ENCODE measurements at regions not wholly inside any gene's neighbourhood (a gene's known extent, or its start where the extent isn't known, plus 50 kb on each side); places are given as distances from the start of the nearest gene placed in this dataset.
A peak's percentile ranks its signal among the peaks of the same experiment; 100 is the strongest.

DNA sequence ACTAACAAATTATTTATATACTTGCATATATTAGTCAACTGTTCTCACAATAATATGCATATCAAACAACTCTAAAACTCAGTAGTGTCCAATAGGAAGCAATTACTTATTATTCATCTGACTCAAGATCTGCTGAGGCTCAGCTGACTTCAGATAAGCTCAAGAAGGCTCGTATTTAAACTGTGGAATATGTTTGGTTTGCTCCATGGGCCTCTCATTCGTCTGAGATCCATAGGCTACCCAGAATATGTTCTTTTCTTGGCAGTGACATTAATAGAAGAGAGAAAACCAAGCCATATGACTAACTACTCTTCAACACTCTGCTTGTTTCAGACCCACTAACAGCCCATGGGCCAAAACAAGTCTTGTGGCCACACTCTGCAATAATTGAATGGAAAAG, 107.7 kb upstream of the MAP2 start:
- no peak for FAIRE-seq

DNA sequence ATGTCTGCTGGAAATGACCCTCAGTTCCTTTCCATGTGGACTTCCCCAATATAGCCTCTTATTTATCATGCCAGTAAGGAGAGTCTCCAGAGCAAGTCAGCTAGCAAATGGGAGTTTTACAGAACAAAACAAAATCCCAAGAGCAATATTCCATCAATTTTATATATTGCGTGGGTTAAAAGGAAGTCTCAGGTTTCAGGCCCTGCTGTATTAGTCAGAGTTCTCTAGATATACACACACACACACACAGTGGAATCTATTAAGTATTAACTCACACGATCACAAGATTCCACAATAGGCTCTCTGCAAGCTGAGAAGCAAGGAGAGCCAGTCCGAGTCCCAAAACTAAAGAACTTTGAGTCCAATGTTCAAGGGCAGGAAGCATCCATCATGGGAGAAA, 102.8 kb upstream of the MAP2 start:
- no peak for FAIRE-seq

DNA sequence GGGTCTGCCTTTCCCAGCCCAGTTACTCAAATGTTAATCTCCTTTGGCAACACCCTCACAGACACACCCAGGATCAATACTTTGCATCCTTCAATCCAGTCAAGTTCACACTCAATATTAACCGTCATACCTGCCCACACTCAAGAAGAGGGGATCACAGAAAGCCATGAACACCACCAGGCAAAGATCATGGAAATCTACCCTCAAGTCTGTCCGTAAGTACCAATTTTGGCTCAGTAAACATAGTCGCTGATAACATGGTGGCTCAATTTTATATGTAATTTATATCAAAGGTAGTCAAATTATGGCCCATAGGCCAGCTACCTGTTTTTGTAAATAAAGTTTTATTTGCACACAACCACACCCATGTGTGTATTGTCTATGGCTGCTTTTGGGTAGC, 102.3 kb upstream of the MAP2 start:
- FAIRE-seq, result no peak

DNA sequence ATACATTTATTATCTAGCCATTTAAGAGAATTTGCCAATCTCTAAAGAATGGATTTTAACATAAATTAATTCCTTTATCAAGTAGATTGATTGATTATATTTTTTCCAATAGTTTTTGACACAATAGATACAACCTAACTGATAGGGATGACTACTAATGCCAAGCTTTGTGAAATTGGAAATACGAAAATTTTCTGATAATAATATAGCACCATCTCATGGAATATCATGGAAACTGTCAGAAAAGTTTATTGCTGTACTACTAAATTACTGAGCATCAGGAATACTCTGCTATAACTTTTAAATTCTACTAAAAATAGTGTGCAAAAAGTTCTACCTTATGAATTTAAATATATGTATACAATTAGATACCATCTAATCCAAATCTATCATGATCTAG, 101.8 kb upstream of the MAP2 start:
- FAIRE-seq, result peak; percentile 41

DNA sequence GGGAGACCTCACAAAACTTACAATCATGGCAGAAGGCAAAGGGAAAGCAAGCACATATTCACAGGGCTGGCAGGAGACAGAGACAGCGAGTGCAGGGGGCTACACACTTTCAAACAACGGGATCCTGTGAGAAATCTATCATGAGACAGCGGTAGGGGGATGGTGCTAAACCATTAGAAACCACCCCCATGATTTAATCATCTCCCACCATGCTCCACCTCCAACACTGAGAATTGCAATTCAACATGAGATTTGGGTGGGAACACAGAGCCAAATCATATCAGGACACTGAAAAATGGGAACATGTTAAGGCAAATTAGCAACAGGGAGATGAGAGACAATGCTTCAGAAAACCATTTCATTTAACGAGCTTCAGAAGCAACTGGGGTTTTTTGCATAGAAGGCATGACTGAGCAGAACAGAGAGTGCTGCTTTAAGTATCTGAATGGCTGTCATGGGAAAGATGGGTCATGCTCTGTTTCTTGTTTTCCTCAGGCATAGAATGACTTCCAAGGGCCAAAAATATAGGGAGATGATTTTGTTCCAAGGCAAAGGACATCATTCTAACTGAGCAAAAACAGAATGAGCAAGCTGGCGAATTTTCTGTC, 100.8 kb upstream of the MAP2 start:
- FAIRE-seq, result no peak

DNA sequence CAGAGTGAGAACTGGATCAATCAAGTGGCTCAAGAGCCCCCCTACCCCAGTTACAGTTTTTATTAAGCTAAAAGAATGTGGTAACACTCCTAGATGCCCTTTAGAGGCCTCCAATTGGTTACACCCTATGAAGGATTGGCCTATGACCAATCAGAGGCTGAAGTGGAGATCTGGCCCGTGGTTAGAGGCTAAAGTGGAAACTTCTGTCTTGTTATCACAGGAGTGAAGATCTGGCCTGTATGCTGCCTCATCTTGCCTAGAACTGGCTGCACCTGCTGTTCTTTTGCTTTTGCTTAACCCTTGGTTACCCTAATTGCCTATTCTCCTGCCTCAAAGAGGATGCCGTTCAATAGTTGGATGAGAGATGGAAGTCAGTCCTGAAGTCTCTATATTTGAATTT, 100.1 kb upstream of the MAP2 start:
- no peak for FAIRE-seq

DNA sequence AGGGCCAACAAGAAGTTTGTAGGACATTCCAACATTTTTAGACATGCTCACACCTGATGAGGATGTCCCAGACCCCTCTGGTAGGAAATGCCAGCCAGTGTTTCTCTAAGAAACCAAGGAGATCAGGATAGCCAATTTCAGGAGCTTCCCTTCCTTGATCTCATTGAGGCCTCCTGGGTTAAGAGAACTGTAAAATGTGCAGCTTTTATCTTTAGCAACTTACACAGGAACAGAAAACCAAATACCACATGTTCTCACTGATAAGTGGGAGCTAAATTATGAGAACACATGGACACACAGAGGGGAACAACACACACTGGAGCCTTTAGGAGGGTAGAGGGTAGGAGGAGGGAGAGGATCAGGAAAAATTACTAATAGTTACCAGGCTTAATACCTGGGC, 99.6 kb upstream of the MAP2 start:
- FAIRE-seq, result no peak

DNA sequence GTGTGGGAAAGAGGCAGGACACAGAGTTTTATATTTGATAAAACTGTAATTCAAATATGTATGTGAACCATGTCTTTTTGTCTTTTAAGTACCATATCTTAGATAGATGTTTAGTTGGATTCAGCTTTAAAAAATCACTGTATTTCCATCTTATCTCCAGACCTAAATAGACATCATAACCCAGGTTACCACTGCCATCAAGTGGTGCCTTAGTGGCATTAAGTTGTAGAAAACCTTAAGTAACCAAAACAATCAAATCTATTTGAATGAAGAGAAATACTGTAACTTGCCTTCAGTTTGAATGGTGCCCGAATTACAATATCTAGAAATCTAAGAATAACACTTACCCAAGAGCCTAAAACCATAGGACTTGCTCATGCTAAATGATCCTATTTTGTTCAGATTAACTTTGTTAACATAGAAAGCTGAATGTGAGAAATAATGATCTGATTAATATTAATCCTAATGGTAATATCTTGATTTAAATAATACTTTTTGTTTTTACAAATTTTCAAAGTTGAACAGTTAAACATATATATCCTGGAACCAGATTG, 92.5 kb upstream of the MAP2 start:
- FAIRE-seq, result peak; percentile 50

DNA sequence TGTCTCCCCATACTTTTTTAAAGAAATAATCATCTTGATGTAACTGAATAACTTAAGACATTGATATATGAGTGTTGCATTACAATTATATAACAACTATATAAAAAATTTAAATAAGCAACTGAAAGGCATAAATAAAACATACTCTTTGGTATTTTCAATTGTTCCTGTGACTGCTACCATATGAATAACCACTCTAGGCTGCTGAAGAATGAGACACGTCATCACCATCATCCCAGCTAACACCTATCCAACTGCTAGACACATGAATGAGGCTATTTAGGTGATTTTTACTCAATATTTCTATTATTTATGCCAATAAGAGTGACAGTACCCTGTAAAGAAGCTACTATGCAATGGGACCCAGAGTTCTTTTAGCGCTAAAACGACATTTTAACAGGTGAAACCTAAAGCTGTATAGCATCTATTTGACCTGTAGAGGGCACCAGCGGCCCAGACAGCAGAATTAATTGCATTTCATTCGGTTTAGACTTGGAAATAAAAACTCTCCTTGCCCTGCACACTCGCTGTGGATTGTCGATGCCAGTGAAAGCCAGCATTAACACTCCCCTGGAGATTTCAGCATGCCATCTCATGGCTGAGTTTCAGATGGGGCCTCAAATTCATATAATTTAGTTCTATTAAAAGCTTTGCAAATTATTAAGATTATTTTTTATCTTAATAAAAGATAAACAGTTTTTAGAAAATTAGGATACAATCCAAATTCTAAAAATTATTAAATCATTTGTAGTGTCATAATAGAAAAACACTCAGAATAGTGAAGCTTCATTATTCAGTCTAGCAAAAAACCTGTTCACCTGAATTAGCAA, 89.4 kb upstream of the MAP2 start:
- FAIRE-seq, result no peak

DNA sequence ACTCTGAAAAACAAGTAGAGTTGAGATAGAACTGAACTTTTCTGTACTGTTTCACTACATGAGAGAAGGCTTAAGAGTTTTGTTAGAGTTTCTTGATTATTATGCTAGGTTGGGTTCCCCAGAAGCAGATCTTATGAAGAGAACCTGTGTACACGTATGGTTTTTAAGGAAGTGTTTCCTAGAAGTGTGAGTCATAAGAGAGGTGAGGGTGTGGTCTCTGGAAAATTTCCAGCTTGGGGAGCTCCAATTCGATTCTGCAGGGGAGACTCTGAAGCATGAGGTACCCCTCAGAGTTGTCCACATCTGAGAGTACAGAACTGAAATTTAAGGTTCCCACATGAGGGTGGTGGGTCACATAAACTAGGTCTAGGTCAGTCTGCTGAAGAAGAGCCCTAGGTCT, 83.3 kb upstream of the MAP2 start:
- FAIRE-seq, result no peak

DNA sequence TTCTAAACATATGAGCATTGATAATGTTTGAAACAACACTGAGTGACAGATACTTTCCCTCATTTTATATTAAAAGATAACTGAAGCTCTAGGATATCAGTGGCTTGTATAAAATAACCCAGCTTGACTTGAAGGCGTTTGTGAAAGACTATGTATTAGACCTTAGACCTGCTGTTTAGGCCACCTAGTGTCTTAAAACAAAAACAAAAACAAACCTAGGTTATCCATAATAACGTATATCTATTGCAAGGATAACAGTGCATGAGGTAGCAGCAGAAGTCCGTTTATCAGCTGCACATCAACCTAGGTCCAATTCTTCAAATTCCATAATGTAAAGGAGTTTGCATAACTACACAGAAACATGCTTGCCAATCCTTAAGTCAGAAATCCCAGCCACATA, 79.5 kb upstream of the MAP2 start:
- FAIRE-seq, result no peak

DNA sequence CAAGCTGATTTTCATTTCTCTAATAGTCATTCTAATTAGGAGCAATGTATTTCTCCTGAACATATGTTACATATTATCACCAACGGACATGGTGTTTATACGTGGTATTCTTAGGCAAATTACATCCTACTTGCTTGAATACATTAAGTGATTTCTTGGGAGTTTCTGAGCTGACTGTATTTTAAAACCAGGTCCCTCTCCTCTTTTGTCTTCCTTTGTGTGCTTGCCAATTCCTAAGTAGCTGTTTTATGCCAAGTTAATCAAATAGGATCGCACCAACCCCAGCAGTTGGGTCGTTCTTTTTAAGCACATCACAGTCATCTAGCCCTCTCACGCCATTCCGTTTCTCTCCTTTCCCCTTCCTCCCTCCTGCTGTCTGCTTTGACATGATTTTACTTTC, 75.4 kb upstream of the MAP2 start:
- no peak for FAIRE-seq

DNA sequence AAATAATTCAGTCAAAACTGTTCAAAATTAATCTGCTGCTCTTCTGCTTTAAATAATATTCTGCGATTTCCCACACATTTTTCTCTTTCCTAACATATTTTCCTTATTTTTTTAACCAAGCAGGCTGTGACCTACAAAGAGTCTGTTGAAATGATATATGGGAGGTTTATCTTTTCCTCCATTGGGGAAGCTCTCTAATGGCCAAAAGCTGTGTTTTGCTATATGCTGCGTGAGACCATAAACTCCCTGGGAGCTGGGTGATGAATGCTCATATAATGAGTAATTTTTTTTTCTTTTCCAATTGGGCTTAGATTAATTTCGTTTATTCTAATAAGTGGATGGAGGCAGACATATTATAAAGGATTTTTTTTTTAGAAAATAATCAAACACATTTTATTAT, 72.2 kb upstream of the MAP2 start:
- FAIRE-seq, result no peak

DNA sequence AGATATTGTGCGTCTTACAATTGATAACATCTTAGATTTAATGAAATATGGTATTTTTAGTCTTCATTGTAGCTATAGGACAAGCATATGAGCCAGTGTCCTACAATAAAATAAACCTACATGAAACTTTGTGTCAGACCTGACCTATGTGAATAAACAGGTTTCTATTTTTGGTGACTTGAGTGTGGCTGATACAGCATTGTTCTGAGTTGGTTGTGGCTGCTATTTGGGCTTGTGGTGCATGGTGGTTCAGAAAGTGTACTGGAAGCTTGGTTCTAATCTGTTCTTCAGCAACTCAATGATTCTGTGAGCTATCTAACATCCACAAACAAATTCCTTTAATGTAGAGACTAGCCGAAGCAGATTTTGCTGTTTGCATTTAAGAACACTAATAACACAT, 64.9 kb upstream of the MAP2 start:
- no peak for FAIRE-seq

DNA sequence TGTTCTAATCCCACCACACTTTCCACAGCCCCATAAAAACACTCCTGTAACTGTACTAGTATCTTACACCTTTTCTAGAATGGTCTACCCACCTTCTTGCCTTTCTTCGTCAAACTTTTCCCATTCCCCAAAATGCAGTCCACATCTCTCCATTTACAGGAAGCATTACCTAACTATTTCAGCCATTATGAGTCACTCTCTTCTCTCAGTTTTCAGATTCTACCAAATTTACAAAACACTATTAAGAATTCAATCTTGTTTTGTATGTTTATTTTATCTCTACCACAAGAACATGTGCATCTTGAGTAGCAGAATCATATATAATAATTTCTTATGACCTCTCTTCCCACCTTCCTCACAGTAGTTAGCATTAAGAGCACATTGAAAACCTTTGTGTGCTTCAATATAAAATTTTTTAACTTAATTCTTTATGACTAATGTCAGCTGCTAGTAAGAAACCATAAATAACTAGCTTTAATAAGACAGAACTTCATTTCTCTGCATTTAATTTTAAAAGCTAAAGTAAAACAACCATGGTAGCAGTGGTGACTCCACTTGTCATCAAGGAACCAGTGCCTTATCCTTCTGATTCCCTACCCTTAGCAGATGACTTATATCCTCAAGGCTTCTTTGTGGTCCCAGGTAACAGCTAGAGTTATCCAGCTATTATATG, 56.6 kb upstream of the MAP2 start:
- no peak for FAIRE-seq

DNA sequence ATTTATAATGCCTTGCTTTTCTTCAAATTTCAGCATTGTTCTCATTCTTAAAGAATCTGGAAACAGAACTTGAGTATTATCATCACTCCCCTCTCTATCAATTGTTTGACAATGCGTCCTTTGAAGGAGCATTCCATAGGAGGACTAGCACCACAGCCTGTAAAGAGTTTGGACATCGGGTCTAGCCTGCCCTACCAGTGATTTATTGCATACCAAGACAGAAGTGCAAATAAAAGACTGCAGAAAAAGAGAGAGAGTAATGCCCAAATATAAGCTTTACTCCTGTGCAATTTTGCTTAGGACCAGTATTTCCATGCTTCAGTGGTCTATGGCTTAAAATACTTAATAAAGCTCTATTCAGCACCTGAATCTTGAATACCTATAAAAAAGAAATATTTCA, 55.4 kb upstream of the MAP2 start:
- FAIRE-seq, result no peak

DNA sequence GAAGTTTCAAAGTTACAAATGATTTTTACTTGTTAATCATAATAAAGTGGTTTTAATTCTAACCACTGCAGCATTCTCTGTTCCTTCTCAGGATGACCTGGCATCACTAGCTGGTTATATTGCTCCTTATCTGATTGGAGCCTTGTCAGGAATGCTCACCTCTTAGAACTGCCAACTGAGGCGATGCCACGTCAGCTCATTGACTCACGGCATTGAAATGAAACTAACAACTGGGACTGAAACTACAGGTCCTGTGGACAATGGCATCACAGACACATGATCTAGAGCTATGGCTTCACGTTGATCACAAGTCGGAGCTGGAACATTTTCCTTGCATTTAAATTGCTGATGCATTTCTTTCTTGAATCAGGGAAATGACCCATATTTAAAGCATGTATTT, 54.9 kb upstream of the MAP2 start:
- peak; percentile 12 for FAIRE-seq

DNA sequence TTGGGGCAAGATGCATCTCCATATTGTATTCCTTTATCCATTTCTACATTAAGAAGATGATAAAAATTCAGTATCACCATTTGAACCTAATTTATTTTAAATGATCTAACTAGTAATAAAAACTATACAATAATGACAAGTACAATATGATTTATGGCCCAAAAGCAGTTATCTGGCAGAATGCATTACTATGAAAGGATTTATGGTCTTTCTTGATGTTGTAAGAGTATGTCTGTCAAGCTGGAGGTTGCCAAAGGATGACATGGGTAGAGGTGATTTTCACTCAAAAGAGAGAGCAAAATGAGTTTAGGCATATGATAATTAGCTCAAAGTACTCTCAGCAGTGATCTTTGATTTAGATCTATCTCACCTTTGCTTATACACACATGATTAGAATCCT, 54.2 kb upstream of the MAP2 start:
- no peak for FAIRE-seq

DNA sequence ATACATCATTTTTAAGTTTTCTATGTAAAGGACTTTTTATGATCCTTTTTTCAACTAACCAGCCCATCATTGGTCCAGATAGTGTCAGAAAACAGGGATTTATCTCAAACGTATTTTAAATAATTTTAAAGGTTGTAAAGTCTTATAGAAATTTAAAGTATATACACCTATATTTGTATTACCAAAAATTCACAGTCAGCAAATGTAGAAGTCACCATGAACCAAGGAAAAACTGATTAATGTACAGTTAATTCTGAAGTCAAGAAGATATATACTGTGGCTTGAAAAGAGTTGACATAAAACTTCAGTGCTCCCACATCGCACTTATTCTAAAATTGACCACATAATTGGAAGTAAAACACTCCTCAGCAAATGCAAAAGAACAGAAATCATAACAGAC, 52.4 kb upstream of the MAP2 start:
- FAIRE-seq, result no peak
